Gastroesophageal sphincter (tissue), 4 donors: ENCODE measurements at regions not wholly inside any gene's neighbourhood (a gene's known extent, or its start where the extent isn't known, plus 50 kb on each side); places are given as distances from the start of the nearest gene placed in this dataset.

Experiments used
- ATAC-seq: fragments of 150-250 bp; one replicate; pipeline ENCODE4 v1.9.1; 2016; ENCODE audit warnings: mild to moderate bottlenecking, moderate library complexity
- H3K27ac ChIP-seq, 4 donors: fragments of 200-600 bp; sonication (generic) in 3 of 4; 1 replicate in 3 of 4; 2 replicates in 1 of 4; pipeline ENCODE4 v1.5.1; 2016 to 2019
- H3K27me3 ChIP-seq: fragments of 200-600 bp; sonication (generic); one replicate; pipeline ENCODE4 v1.5.1; 2019
- H3K36me3 ChIP-seq, 2 donors: fragments of 200-600 bp; sonication (generic); one replicate each; pipeline ENCODE4 v1.5.1; 2019; ENCODE audit warnings: control low read depth in 1 of 2
- H3K4me1 ChIP-seq, 3 donors: fragments of 200-600 bp; sonication (generic); 1 replicate in 2 of 3; 2 replicates in 1 of 3; pipeline ENCODE4 v1.5.1; 2016 to 2019; ENCODE audit warnings: control low read depth in 2 of 3
- H3K4me3 ChIP-seq, 2 donors: fragments of 200-600 bp; sonication (generic); one replicate each; pipeline ENCODE4 v1.5.1; 2019; ENCODE audit warnings: mild to moderate bottlenecking in 1 of 2, moderate library complexity in 1 of 2
- H3K9me3 ChIP-seq, 3 donors: fragments of 200-600 bp; sonication (generic); one replicate each; pipeline ENCODE4 v1.5.1; 2017 to 2019; ENCODE audit warnings: control low read depth in 2 of 3
- CTCF ChIP-seq, 4 experiments: fragments of 200-600 bp in 2 of 4; fragments of 450-650 bp in 2 of 4; sonication (generic) in 1 of 4; IDR thresholded peaks; one replicate each; pipeline ENCODE4 v1.5.1; 2017 to 2019; ENCODE audit warnings: antibody characterized with exemption in 4 of 4, mild to moderate bottlenecking in 2 of 4, moderate library complexity in 2 of 4
- EP300 ChIP-seq: sonication (generic); formaldehyde crosslinking; IDR thresholded peaks from one replicate; pipeline ENCODE4 v1.6.1; 2017; ENCODE audit warnings: antibody characterized with exemption, mild to moderate bottlenecking
- POLR2A ChIP-seq, 2 donors: fragments of 450-650 bp; IDR thresholded peaks; one replicate each; pipeline ENCODE4 v1.6.1; 2017; ENCODE audit warnings: antibody characterized with exemption in 2 of 2, mild to moderate bottlenecking in 2 of 2, moderate library complexity in 1 of 2
- POLR2AphosphoS5 ChIP-seq: sonication (generic); formaldehyde crosslinking; IDR thresholded peaks from one replicate; pipeline ENCODE4 v1.6.1; 2017; ENCODE audit warnings: antibody characterized with exemption
- WGBS, 2 donors: methylation state at CpG; one replicate each; pipeline ENCODE4 v1.1.5; 2018; ENCODE audit warnings: low coverage in 1 of 2; 5-methylcytosine and 5-hydroxymethylcytosine counted together

GRCh38 chr1:64335636-64336035, 132.2 kb downstream of the UBE2U start:
- H3K9me3 ChIP-seq: no peaks in the 10 kb centered on the region
- H3K27me3 ChIP-seq: no peaks in the 10 kb centered on the region
- no peak for ATAC-seq
- no peak overlapping the region for H3K4me3 ChIP-seq
- TF ChIP-seq CTCF (IDR thresholded peaks at IDR 0.05) (no peak), POLR2AphosphoS5 (no peak), POLR2A (IDR thresholded peaks at IDR 0.05) (no peak), EP300 (no peak)
- H3K36me3 ChIP-seq: no peaks in the 10 kb centered on the region
- no peak overlapping the region for H3K27ac ChIP-seq
- 62 to 86% methylated on average over 3 to 4 of the region's 4 CpGs for WGBS, 2 donors
- no peaks in the 10 kb centered on the region for H3K4me1 ChIP-seq

- Histone ChIP-seq H3K27ac (no peak overlapping the region), H3K36me3 (no peaks in the 10 kb centered on the region), H3K4me3 (no peak overlapping the region), H3K4me1 (no peaks in the 10 kb centered on the region), H3K27me3 (no peaks in the 10 kb centered on the region), H3K9me3 (no peaks in the 10 kb centered on the region)
- no peak for ATAC-seq
- no peak for TF ChIP-seq POLR2AphosphoS5
- no peak for TF ChIP-seq CTCF (IDR thresholded peaks at IDR 0.05)
- no peak for TF ChIP-seq EP300
- TF ChIP-seq POLR2A (IDR thresholded peaks at IDR 0.05): no peak
- WGBS, 2 donors: 74 to 89% methylated on average over 4 of the region's 4 CpGs
Measured at GRCh38 chr1:64337475-64337874, 132.5 kb upstream of the CACHD1 start.

GRCh38 chr1:64337926-64338325, 132.0 kb upstream of the CACHD1 start:
- TF ChIP-seq EP300: no peak
- no peak for TF ChIP-seq POLR2AphosphoS5
- TF ChIP-seq POLR2A (IDR thresholded peaks at IDR 0.05): no peak
- no peak for TF ChIP-seq CTCF (IDR thresholded peaks at IDR 0.05)
- 29 to 55% methylated on average over 4 of the region's 4 CpGs for WGBS, 2 donors
- Histone ChIP-seq H3K4me1 (no peaks in the 10 kb centered on the region), H3K9me3 (no peaks in the 10 kb centered on the region), H3K36me3 (no peaks in the 10 kb centered on the region), H3K27me3 (no peaks in the 10 kb centered on the region), H3K27ac (no peak overlapping the region), H3K4me3 (no peak overlapping the region)
- ATAC-seq: no peak

GRCh38 chr1:64340361-64340760, 129.6 kb upstream of the CACHD1 start:
- 88 to 93% methylated on average over 2 of the region's 2 CpGs for WGBS, 2 donors
- H3K27me3 ChIP-seq: no peaks in the 10 kb centered on the region
- TF ChIP-seq POLR2AphosphoS5: no peak
- no peak for TF ChIP-seq POLR2A (IDR thresholded peaks at IDR 0.05)
- no peak for TF ChIP-seq CTCF (IDR thresholded peaks at IDR 0.05)
- TF ChIP-seq EP300: no peak
- no peak overlapping the region for H3K4me3 ChIP-seq
- no peaks in the 10 kb centered on the region for H3K36me3 ChIP-seq
- H3K27ac ChIP-seq: no peak overlapping the region
- no peaks in the 10 kb centered on the region for H3K4me1 ChIP-seq
- H3K9me3 ChIP-seq: no peaks in the 10 kb centered on the region
- ATAC-seq: no peak

- TF ChIP-seq POLR2AphosphoS5: no peak
- no peaks in the 10 kb centered on the region for H3K9me3 ChIP-seq
- no peaks in the 10 kb centered on the region for H3K27me3 ChIP-seq
- H3K4me1 ChIP-seq: no peaks in the 10 kb centered on the region
- ATAC-seq: no peak
- no peak overlapping the region for H3K4me3 ChIP-seq
- no peaks in the 10 kb centered on the region for H3K36me3 ChIP-seq
- 48 to 69% methylated on average over 3 to 6 of the region's 6 CpGs for WGBS, 2 donors
- H3K27ac ChIP-seq: no peak overlapping the region
Measured at GRCh38 chr1:64343105-64343822, 126.7 kb upstream of the CACHD1 start.
